K562 (cell line): ENCODE measurements at regions not wholly inside any gene's neighbourhood (a gene's known extent, or its start where the extent isn't known, plus 50 kb on each side); places are given as distances from the start of the nearest gene placed in this dataset.

Source experiments
- ATAC-seq: fragments of 200-7000 bp; cut with Tn5 transposase; 3 replicates; pipeline ENCODE4 v1.9.1; 2020; ENCODE audit warnings: moderate library complexity
- BruUV-seq: library from RNA; stranded (reverse); fragments of 400-500 nt; replicated peaks from 2 replicates; lab custom pipeline; 2021; lab: Mats Ljungman, UMichigan
- CTCF ChIA-PET: fragments of 300-600 bp; formaldehyde crosslinking; extraction: SDS; loops from one replicate; lab custom pipeline; 2021; ENCODE audit warnings: low intra/inter-chr PET ratio; lab: Yijun Ruan, JAX
- POLR2A ChIA-PET: fragments of 300-600, 350-650 bp; sonication (Branson Sonifier 250); formaldehyde crosslinking; extraction: SDS; loops from one replicate; lab custom pipeline; 2021; ENCODE audit warnings: antibody characterized with exemption, inconsistent platforms; lab: Yijun Ruan, JAX
- DNase-seq, 4 experiments: peaks; one replicate each; pipeline versions ENCODE4 v3.0.0 to v3.0.0-alpha.2; 2011 to 2018; ENCODE audit warnings: low spot score in 3 of 4, mixed read lengths in 3 of 4; ENCODE audit errors: extremely low read depth in 1 of 4
- FAIRE-seq: peaks from 2 replicates; lab custom pipeline; 2011; peaks lifted over from hg19 to GRCh38; lab: Jason Lieb, UNC
- H2AFZ ChIP-seq: 2 replicates; pipeline ENCODE4 v1.6.0; 2011; ENCODE audit warnings: low read depth, low read length, control low read depth, inconsistent platforms
- H3K27ac ChIP-seq: fragments of 200-600 bp; 3 replicates; pipeline ENCODE4 v1.8.0; 2011; ENCODE audit warnings: low read depth, mild to moderate bottlenecking, control low read depth, inconsistent platforms, low read length, moderate library complexity, mixed read lengths; ENCODE audit errors: extremely low read depth
- H3K27me3 ChIP-seq, 2 experiments: fragments of 300-600 bp in 1 of 2; 2 replicates in 1 of 2; 3 replicates in 1 of 2; pipeline versions ENCODE4 v1.6.0 to v1.8.0; 2011; ENCODE audit warnings: inconsistent platforms in 2 of 2, low read length in 2 of 2, mild to moderate bottlenecking in 1 of 2, mixed read lengths in 1 of 2, moderate library complexity in 1 of 2; ENCODE audit not compliant: control insufficient read depth in 2 of 2, insufficient read depth in 2 of 2
- H3K36me3 ChIP-seq: fragments of 300-600 bp; 3 replicates; pipeline ENCODE4 v1.8.0; 2011; ENCODE audit warnings: mild to moderate bottlenecking, low read length, inconsistent platforms; ENCODE audit not compliant: control insufficient read depth, insufficient read depth
- H3K4me1 ChIP-seq, 2 experiments: fragments of 200-600 bp in 1 of 2; replicated peaks in 1 of 2; 2 replicates in 1 of 2; 3 replicates in 1 of 2; pipeline versions ENCODE4 v1.5.1 to v1.8.0; 2011; ENCODE audit warnings: inconsistent platforms in 2 of 2, low read length in 2 of 2, mild to moderate bottlenecking in 1 of 2, mixed read lengths in 1 of 2, moderate library complexity in 1 of 2; ENCODE audit not compliant: control insufficient read depth in 2 of 2, insufficient read depth in 2 of 2
- H3K4me2 ChIP-seq: 2 replicates; pipeline ENCODE4 v1.6.1; 2011; ENCODE audit warnings: low read length, control low read depth, inconsistent platforms, mixed read lengths; ENCODE audit not compliant: insufficient read depth
- H3K4me3 ChIP-seq: fragments of 200-600 bp; sonication (generic), shearing (Covaris generic); 2 replicates; pipeline ENCODE4 v1.5.1; 2016; ENCODE audit warnings: control low read depth, inconsistent platforms
- H3K79me2 ChIP-seq: fragments of 200-600 bp; 3 replicates; pipeline ENCODE4 v1.8.0; 2011; ENCODE audit warnings: low read length, inconsistent platforms; ENCODE audit not compliant: control insufficient read depth, insufficient read depth
- H3K9ac ChIP-seq, 2 experiments: 2 replicates each; pipeline versions ENCODE4 v1.6.0 to v1.6.1; 2011; ENCODE audit warnings: low read depth in 2 of 2, low read length in 2 of 2, control low read depth in 1 of 2, inconsistent platforms in 1 of 2, mild to moderate bottlenecking in 1 of 2, mixed read lengths in 1 of 2; ENCODE audit not compliant: insufficient read depth in 1 of 2
- H3K9me1 ChIP-seq: one replicate; pipeline ENCODE4 v1.6.0; 2011; ENCODE audit warnings: inconsistent platforms, mild to moderate bottlenecking, low read length, moderate library complexity; ENCODE audit not compliant: control insufficient read depth, insufficient read depth
- H3K9me3 ChIP-seq: replicated peaks from 2 replicates; pipeline ENCODE4 v1.5.1; 2011; ENCODE audit warnings: low read depth, low read length, inconsistent platforms; ENCODE audit not compliant: control insufficient read depth, insufficient read depth
- H4K20me1 ChIP-seq: replicated peaks from 2 replicates; pipeline ENCODE4 v1.6.1; 2011; ENCODE audit warnings: low read length, inconsistent platforms, mixed read lengths; ENCODE audit not compliant: control insufficient read depth, insufficient read depth
- CREB3 ChIP-seq: fragments of 450-650 bp; conservative IDR thresholded peaks from 2 replicates; pipeline ENCODE4 v1.6.1; 2016; ENCODE audit warnings: missing genetic modification characterization, low read depth, mild to moderate bottlenecking, missing compliant biosample characterization, moderate library complexity
- DPF2 ChIP-seq: fragments of 450-650 bp; IDR thresholded peaks from 2 replicates; pipeline ENCODE4 v1.6.1; 2016
- EP400 ChIP-seq: fragments of 450-650 bp; IDR thresholded peaks from 2 replicates; pipeline ENCODE4 v1.6.1; 2017; ENCODE audit warnings: antibody characterized with exemption, mild to moderate bottlenecking, moderate library complexity
- HOXB6 ChIP-seq: fragments of 250-450 bp; sonication (Bioruptor Pico); IDR thresholded peaks from 2 replicates; pipeline ENCODE4 v1.5.1; 2022; ENCODE audit warnings: mild to moderate bottlenecking, borderline replicate concordance
- KLF10 ChIP-seq: fragments of 250-450 bp; sonication (Bioruptor Pico); IDR thresholded peaks from 2 replicates; pipeline ENCODE4 v1.6.1; 2021; ENCODE audit warnings: matching md5 sums
- NONO ChIP-seq, 2 experiments: fragments of 200-400 bp in 1 of 2; fragments of 450-650 bp in 1 of 2; formaldehyde crosslinking in 1 of 2; IDR thresholded peaks; 2 replicates each; pipeline ENCODE4 v1.6.1; 2017; ENCODE audit warnings: low read depth in 2 of 2, mild to moderate bottlenecking in 2 of 2, moderate library complexity in 2 of 2, low read length in 1 of 2
- SETDB1 ChIP-seq: IDR thresholded peaks from one replicate; pipeline ENCODE4 v1.6.1; 2012; ENCODE audit warnings: low read length, control low read depth, inconsistent platforms
- WGBS: fragments of 100-300 bp; shearing (Covaris generic); methylation state at CpG from one replicate; pipeline ENCODE4 v1.1.6; 2016; ENCODE audit warnings: low coverage, mixed read lengths; ENCODE audit not compliant: insufficient coverage; ENCODE audit errors: missing lambda C conversion rate; 5-methylcytosine and 5-hydroxymethylcytosine counted together
- in situ Hi-C: fragments of 300-500 bp; cut with MboI; formaldehyde crosslinking; loops from 4 replicates; pipeline ENCODE4 v1.15.0; 2018; ENCODE audit warnings: inconsistent platforms, mixed read lengths
- intact Hi-C: fragments of 100-400 bp; cut with micrococcal nuclease; formaldehyde crosslinking; loops from 2 replicates; pipeline ENCODE4 v1.14.2; 2022

DNA sequence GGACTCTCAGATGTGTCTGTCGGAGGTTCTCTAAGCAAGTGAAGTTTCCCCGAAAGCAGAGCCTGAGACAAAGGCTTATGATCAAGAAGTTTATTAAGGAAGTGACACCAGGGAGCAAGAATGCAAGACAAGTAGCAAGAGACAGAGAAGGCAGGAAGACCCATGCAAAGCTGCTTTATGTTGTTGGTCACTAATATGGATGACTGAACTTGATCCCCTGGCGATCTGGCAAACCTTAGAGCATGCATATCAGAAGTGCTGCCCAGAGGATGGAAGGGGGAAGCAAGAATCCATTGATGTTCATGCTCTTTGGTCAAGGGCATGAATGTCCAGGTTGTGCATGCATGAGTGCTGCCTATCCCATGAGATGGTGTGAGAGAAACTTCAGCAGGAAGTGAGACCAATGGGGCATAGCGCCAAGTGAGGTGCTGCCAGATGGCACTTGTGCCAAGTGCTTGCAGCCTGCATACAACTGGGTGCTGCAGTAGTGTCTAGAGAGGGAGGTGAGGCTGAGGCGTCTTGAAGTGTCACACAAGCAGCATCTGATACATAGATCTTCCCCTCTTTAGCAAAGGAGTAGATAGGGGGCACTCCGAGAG, 176.5 kb downstream of the SALL1 start (continued):
- TF ChIP-seq CREB3 = no peak
- TF ChIP-seq EP400 = no peak
- TF ChIP-seq NONO (IDR thresholded peaks at IDR 0.05; ENCODE audit: low read depth in 2 of 2, low read length in 1 of 2) = no peak
- TF ChIP-seq DPF2 = no peak
- TF ChIP-seq HOXB6 = no peak
- TF ChIP-seq KLF10 (CRISPR knock-in tag) = no peak

DNA sequence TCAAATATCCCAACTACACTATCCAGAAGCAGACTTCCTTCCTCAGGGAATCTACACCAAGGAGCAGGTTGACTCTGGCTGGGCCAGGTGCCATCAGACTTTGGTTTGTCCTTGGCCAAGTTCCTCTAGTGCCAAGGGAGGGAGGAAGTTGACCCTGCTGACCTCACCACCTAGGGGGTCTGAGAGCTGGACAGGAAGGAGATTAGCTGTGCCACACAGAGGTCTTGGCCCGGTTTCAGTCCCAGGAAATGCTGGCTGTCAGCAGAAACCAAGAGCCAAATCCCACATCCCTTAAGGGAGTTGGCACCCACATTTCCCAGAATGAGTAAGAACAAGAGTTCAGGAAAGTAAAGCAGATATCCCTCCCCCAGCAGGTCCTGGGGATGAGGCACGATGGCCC, 178.2 kb downstream of the SALL1 start:
- Histone ChIP-seq H4K20me1 (no peaks in the 10 kb centered on the region), H3K27ac (no peak overlapping the region), H2AFZ (no peak overlapping the region), H3K9me1 (no peaks in the 10 kb centered on the region)
- intact Hi-C loops = no loop called here
- no peak for TF ChIP-seq SETDB1
- TF ChIP-seq, all 486 proteins: peak for 0
- H3K36me3 ChIP-seq = no peaks in the 10 kb centered on the region
- BruUV-seq = no TSS peak
- H3K27me3 ChIP-seq = peaks cover 0 to 5% of the 10 kb centered on the region in 2 experiments; a peak in 2 of 5 replicates
- no peak overlapping the region for H3K9ac ChIP-seq
- ChIA-PET POLR2A (no interaction called here), CTCF (no interaction called here)
- no peak overlapping the region for H3K4me2 ChIP-seq
- WGBS = 0% methylated on average over 2 of the region's 2 CpGs
- DNase-seq (no peak), FAIRE-seq (no peak), ATAC-seq (no peak)
- no peaks in the 10 kb centered on the region for H3K4me1 ChIP-seq
- no peaks in the 10 kb centered on the region for H3K79me2 ChIP-seq
- H3K9me3 ChIP-seq = no peaks in the 10 kb centered on the region
- no peak overlapping the region for H3K4me3 ChIP-seq
- in situ Hi-C loops = no loop called here
